T-cell (primary cell): ENCODE measurements at regions not wholly inside any gene's neighbourhood (a gene's known extent, or its start where the extent isn't known, plus 50 kb on each side); places are given as distances from the start of the nearest gene placed in this dataset.
"Not testable (repeated sequence)": the region's sequence is repeated elsewhere in the genome, so short reads cannot be mapped to it uniquely, and the experiment has no call there.

Source experiments
- ATAC-seq, 4 experiments: fragments of 200-7000 bp in 3 of 4; fragments of 150-1000 bp in 1 of 4; cut with Tn5 transposase; replicated peaks in 1 of 4; 1 replicate in 3 of 4; 2 replicates in 1 of 4; pipeline ENCODE4 v1.10.0; 2021; ENCODE audit warnings: moderate library complexity in 3 of 4, mild to moderate bottlenecking in 2 of 4, moderate number of reproducible peaks in 1 of 4
- CTCF ChIA-PET, 2 donors: fragments of 300-600 bp; sonication (Branson Sonifier 250); formaldehyde crosslinking; loops; one replicate each; lab custom pipeline; 2022; ENCODE audit warnings: antibody characterized with exemption in 2 of 2; lab: Charles Lee
- POLR2A ChIA-PET, 2 donors: fragments of 300-600 bp; sonication (Branson Sonifier 250); formaldehyde crosslinking; loops; one replicate each; lab custom pipeline; 2022; ENCODE audit warnings: antibody characterized with exemption in 2 of 2; lab: Charles Lee
- DNase-seq, 35 experiments: peaks; one replicate each; pipeline versions ENCODE4 v3.0.0 to v3.0.0-alpha.2; 2013 to 2023
- H3K27ac ChIP-seq: one replicate; pipeline ENCODE4 v1.5.1; 2013; ENCODE audit warnings: low read length
- H3K27me3 ChIP-seq, 2 experiments: replicated peaks in 1 of 2; 1 replicate in 1 of 2; 2 replicates in 1 of 2; pipeline versions ENCODE4 v1.6.1 to v1.7.0; 2013; ENCODE audit warnings: low read length in 1 of 2, mixed read lengths in 1 of 2; ENCODE audit not compliant: control insufficient read depth in 2 of 2, insufficient read depth in 2 of 2; ENCODE audit errors: extremely low read depth in 1 of 2
- H3K36me3 ChIP-seq, 2 donors: 1 replicate in 1 of 2; 2 replicates in 1 of 2; pipeline versions ENCODE4 v1.6.1 to v1.7.0; 2013; ENCODE audit warnings: low read length in 1 of 2; ENCODE audit not compliant: control insufficient read depth in 2 of 2, insufficient read depth in 1 of 2; ENCODE audit errors: extremely low read depth in 1 of 2
- H3K4me1 ChIP-seq, 2 experiments: 1 replicate in 1 of 2; 2 replicates in 1 of 2; pipeline versions ENCODE4 v1.6.1 to v1.7.0; 2013; ENCODE audit warnings: low read length in 2 of 2, mixed read lengths in 1 of 2; ENCODE audit not compliant: insufficient read depth in 2 of 2, control insufficient read depth in 1 of 2; ENCODE audit errors: extremely low read depth in 1 of 2
- H3K4me3 ChIP-seq, 2 donors: 1 replicate in 1 of 2; 2 replicates in 1 of 2; pipeline versions ENCODE4 v1.5.1 to v1.7.0; 2013; ENCODE audit warnings: mild to moderate bottlenecking in 2 of 2, low read length in 1 of 2, moderate library complexity in 1 of 2; ENCODE audit not compliant: control insufficient read depth in 1 of 2; ENCODE audit errors: extremely low read depth in 1 of 2
- H3K9me3 ChIP-seq: 2 replicates; pipeline ENCODE4 v1.7.0; 2013
- H3K27ac Mint-ChIP-seq, 2 donors: one replicate each; pipeline ENCODE4 v1.8.0; 2020 to 2021; ENCODE audit warnings: mild to moderate bottlenecking in 2 of 2, mixed read lengths in 2 of 2
- H3K27me3 Mint-ChIP-seq, 2 donors: one replicate each; pipeline ENCODE4 v1.8.0; 2021 to 2022; ENCODE audit warnings: mixed read lengths in 2 of 2
- H3K36me3 Mint-ChIP-seq: one replicate; pipeline ENCODE4 v1.8.0; 2021; ENCODE audit warnings: mixed read lengths
- H3K4me1 Mint-ChIP-seq, 3 donors: one replicate each; pipeline ENCODE4 v1.8.0; 2020 to 2022; ENCODE audit warnings: mixed read lengths in 3 of 3, mild to moderate bottlenecking in 1 of 3
- H3K4me3 Mint-ChIP-seq, 3 donors: one replicate each; pipeline ENCODE4 v1.8.0; 2020 to 2022; ENCODE audit warnings: mild to moderate bottlenecking in 3 of 3, mixed read lengths in 3 of 3, moderate library complexity in 3 of 3
- H3K9me3 Mint-ChIP-seq, 3 donors: one replicate each; pipeline ENCODE4 v1.8.0; 2020 to 2022; ENCODE audit warnings: mixed read lengths in 3 of 3
- WGBS: methylation state at CpG from one replicate; pipeline ENCODE4 v1.1.5; 2013; ENCODE audit warnings: missing lambda C conversion rate; ENCODE audit not compliant: insufficient coverage; 5-methylcytosine and 5-hydroxymethylcytosine counted together

GRCh38 chr12:131399000-131399399 lies 311.9 kb upstream of the SFSWAP start:
- H3K27me3 Mint-ChIP-seq, result peaks cover 0 to 5% of the 10 kb centered on the region in 2 donors
- H3K4me3 Mint-ChIP-seq, result no peak overlapping the region
- Histone ChIP-seq H3K36me3 (no peaks in the 10 kb centered on the region), H3K27me3 (peaks cover 0 to 7% of the 10 kb centered on the region in 2 experiments), H3K9me3 (no peaks in the 10 kb centered on the region), H3K4me1 (no peaks in the 10 kb centered on the region), H3K4me3 (no peak overlapping the region), H3K27ac (no peak overlapping the region)
- H3K9me3 Mint-ChIP-seq, result peaks cover 11 to 15% (median 11%) of the 10 kb centered on the region in 3 donors
- H3K36me3 Mint-ChIP-seq, result no peaks in the 10 kb centered on the region
- no peaks in the 10 kb centered on the region for H3K4me1 Mint-ChIP-seq
- ChIA-PET CTCF (no interaction called here), POLR2A (no interaction called here)
- no peak overlapping the region for H3K27ac Mint-ChIP-seq
- ATAC-seq, result no peak
- DNase-seq, result no peak

DNA sequence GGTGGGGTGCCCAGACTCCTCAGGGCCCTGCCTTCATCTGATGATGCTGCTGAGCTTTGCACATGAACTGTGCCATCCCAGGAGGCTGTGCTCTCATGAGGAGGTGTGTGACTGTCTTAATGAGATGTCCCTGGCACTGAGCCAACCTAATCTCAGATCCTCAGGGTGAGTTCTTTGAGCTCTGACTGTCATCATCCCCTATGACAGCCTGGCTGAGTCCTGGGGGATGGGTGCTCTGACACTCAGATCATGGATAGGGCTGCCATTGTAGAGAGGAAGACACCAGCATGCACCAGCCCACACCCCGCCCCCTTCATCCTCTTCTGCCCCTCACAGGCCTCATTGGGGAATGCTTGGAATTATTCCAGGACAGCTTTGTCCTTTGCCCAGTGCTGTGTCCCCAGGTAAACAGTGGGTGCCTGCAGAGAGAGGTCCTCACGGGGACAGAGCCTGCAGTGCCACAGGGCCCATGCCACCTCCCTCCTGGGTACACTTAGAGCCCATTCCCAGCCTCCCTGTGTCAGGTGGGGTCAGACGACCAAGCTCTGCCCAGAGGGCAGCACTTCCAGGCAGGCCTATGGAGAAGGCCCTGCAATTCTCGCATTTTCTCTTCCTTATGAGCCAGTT lies 310.1 kb upstream of the SFSWAP start:
- H3K27ac ChIP-seq, H3K9me3 ChIP-seq, H3K27me3 Mint-ChIP-seq, DNase-seq, H3K36me3 Mint-ChIP-seq, CTCF ChIA-PET, H3K36me3 ChIP-seq, H3K27me3 ChIP-seq, POLR2A ChIA-PET, H3K4me3 Mint-ChIP-seq, H3K4me1 Mint-ChIP-seq, H3K4me3 ChIP-seq, H3K27ac Mint-ChIP-seq, H3K4me1 ChIP-seq, ATAC-seq: not testable (repeated sequence)
- WGBS, result 60% methylated on average over 1 of the region's 4 CpGs
- H3K9me3 Mint-ChIP-seq, result peaks cover 11 to 15% (median 11%) of the 10 kb centered on the region in 3 donors

DNA sequence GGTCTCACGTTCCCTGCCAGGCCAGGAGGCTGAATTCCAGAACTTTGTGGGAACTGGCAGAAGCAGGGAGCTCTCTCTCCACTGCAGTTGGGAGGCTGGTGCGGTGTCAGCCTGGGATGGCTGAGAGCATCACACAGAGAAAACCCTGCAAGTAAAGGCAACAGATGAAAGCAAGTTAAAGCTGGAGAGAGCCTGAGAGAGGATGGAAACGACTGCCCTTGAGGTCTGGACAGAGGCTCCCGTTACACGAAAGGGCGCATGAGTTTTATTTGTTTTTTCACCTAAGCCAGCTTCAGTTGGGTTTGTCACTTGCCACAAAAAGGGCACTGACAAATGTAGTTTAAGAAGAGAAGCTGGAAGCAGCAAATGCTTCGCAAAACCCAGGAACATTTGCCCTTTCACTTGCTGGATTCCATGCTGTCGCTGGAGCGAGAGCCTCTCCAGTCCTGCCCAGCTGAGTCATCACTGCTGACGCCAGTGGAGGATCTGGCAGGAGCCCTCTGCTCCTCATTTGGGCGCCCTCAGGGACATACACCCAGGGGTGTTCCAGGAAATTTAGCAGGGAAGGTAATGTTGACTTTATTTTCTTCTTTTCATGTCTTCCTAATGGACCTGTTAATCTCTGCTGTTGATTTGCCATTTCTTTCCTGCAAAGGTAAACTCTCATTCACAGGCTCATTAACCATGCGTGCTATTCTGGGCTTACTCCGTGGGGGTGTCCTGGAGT lies 308.8 kb upstream of the SFSWAP start:
- H3K27me3 Mint-ChIP-seq, H3K36me3 ChIP-seq, H3K4me3 Mint-ChIP-seq, H3K36me3 Mint-ChIP-seq, H3K27ac Mint-ChIP-seq, H3K4me1 Mint-ChIP-seq, ATAC-seq, POLR2A ChIA-PET, H3K9me3 ChIP-seq, H3K27ac ChIP-seq, H3K4me1 ChIP-seq, H3K4me3 ChIP-seq, CTCF ChIA-PET, DNase-seq, H3K27me3 ChIP-seq: not testable (repeated sequence)
- H3K9me3 Mint-ChIP-seq, result peaks cover 8 to 13% (median 11%) of the 10 kb centered on the region in 3 donors
- WGBS, result 64% methylated on average over 6 of the region's 13 CpGs

- DNase-seq (no peak), ATAC-seq (no peak)
- no peak overlapping the region for H3K27ac ChIP-seq
- no peaks in the 10 kb centered on the region for H3K4me1 ChIP-seq
- H3K9me3 ChIP-seq, result no peaks in the 10 kb centered on the region
- peaks cover 0 to 10% of the 10 kb centered on the region in 2 donors for H3K27me3 Mint-ChIP-seq
- peaks cover 6 to 11% (median 11%) of the 10 kb centered on the region in 3 donors for H3K9me3 Mint-ChIP-seq
- H3K4me3 ChIP-seq, result no peak overlapping the region
- H3K4me3 Mint-ChIP-seq, result no peak overlapping the region
- H3K36me3 Mint-ChIP-seq, result no peaks in the 10 kb centered on the region
- CTCF ChIA-PET, result no interaction called here
- H3K36me3 ChIP-seq, result no peaks in the 10 kb centered on the region
- POLR2A ChIA-PET, result no interaction called here
- H3K4me1 Mint-ChIP-seq, result no peaks in the 10 kb centered on the region
- H3K27me3 ChIP-seq, result peaks cover 0 to 16% of the 10 kb centered on the region in 2 experiments
- 69% methylated on average over 11 of the region's 14 CpGs for WGBS
- no peak overlapping the region for H3K27ac Mint-ChIP-seq
These were observed 308.0 kb upstream of the SFSWAP start for GRCh38 chr12:131402781-131403396.

DNA sequence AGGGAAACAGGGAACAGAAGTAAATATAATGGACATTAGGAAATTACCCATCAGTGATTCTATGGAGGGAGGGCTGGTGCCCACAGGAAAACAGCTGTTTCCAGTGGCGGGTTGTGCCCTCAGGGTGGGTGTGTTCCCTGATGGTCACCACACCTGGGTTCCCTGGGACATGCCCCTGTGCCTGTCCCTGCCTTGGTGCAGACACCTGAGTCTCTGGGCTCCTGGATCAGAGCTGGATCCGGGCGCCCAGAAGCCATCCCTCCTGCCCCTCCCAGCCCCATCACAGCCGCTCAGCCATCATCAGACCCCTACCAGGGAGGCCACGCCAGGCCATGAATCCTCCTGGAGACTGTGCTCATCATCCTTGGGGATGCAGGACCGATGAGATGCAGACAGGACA lies 307.2 kb upstream of the SFSWAP start:
- ChIA-PET CTCF (no interaction called here), POLR2A (no interaction called here)
- H3K4me1 Mint-ChIP-seq, result no peaks in the 10 kb centered on the region
- Histone ChIP-seq H3K9me3 (no peaks in the 10 kb centered on the region), H3K4me1 (no peaks in the 10 kb centered on the region), H3K27ac (no peak overlapping the region), H3K4me3 (no peak overlapping the region), H3K36me3 (no peaks in the 10 kb centered on the region), H3K27me3 (peaks cover 0 to 19% of the 10 kb centered on the region in 2 experiments)
- no peak overlapping the region for H3K27ac Mint-ChIP-seq
- WGBS, result 49% methylated on average over 2 of the region's 6 CpGs
- peaks cover 0 to 10% of the 10 kb centered on the region in 2 donors for H3K27me3 Mint-ChIP-seq
- H3K9me3 Mint-ChIP-seq, result peaks cover 0 to 6% (median 5%) of the 10 kb centered on the region in 3 donors
- no peaks in the 10 kb centered on the region for H3K36me3 Mint-ChIP-seq
- ATAC-seq (no peak), DNase-seq (no peak)
- no peak overlapping the region for H3K4me3 Mint-ChIP-seq

DNA sequence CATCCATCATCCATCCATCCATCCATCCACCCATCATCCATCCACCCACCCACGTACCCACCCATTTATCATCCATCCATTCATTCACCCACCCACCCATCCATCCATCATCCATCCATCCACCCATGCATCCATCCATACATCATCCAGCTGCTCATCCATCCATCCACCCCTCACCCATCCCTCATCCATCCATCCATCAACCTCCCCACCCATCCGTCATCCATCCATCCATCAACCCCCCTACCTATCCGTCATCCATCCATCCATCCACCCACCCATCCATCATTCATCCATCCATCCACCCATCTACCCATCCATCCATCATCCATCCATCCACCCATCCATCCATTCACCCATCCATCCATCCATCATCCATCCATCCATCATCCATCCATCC lies 306.2 kb upstream of the SFSWAP start:
- H3K4me1 Mint-ChIP-seq, result no peaks in the 10 kb centered on the region
- Histone ChIP-seq H3K36me3 (no peaks in the 10 kb centered on the region), H3K4me3 (no peak overlapping the region), H3K27ac (no peak overlapping the region), H3K9me3 (no peaks in the 10 kb centered on the region), H3K27me3 (peaks cover 0 to 19% of the 10 kb centered on the region in 2 experiments), H3K4me1 (no peaks in the 10 kb centered on the region)
- POLR2A ChIA-PET, result no interaction called here
- no peak overlapping the region for H3K27ac Mint-ChIP-seq
- DNase-seq (no peak), ATAC-seq (no peak)
- H3K27me3 Mint-ChIP-seq, result peaks cover 0 to 12% of the 10 kb centered on the region in 2 donors
- no peaks in the 10 kb centered on the region for H3K36me3 Mint-ChIP-seq
- CTCF ChIA-PET, result no interaction called here
- H3K4me3 Mint-ChIP-seq, result no peak overlapping the region
- H3K9me3 Mint-ChIP-seq, result no peaks in the 10 kb centered on the region
- 71% methylated on average over 3 of the region's 3 CpGs for WGBS
